HEK293T (cell line): ENCODE measurements at regions not wholly inside any gene's neighbourhood (a gene's known extent, or its start where the extent isn't known, plus 50 kb on each side); places are given as distances from the start of the nearest gene placed in this dataset.
A peak's percentile ranks its signal among the peaks of the same experiment; 100 is the strongest.

Source experiments
- CTCF ChIA-PET: fragments of 350-600 bp; formaldehyde crosslinking; extraction: SDS; loops from one replicate; lab custom pipeline; 2021; ENCODE audit warnings: antibody characterized with exemption, inconsistent platforms; lab: Yijun Ruan, JAX
- POLR2A ChIA-PET: fragments of 350-600 bp; formaldehyde crosslinking; extraction: SDS; loops from one replicate; lab custom pipeline; 2020; ENCODE audit warnings: antibody characterized with exemption, inconsistent platforms; lab: Yijun Ruan, JAX
- DNase-seq: peaks from one replicate; pipeline ENCODE4 v3.0.0; 2012; ENCODE audit warnings: mixed read lengths; ENCODE audit errors: extremely low spot score
- ARNT ChIP-seq: fragments of 450-650 bp; IDR thresholded peaks from 2 replicates; pipeline ENCODE4 v1.6.1; 2017; ENCODE audit warnings: mild to moderate bottlenecking
- BHLHE40 ChIP-seq: fragments of 450-650 bp; IDR thresholded peaks from 2 replicates; pipeline ENCODE4 v1.6.1; 2016; ENCODE audit warnings: mild to moderate bottlenecking, moderate library complexity, borderline replicate concordance
- CTBP1 ChIP-seq: fragments of 450-650 bp; IDR thresholded peaks from 2 replicates; pipeline ENCODE4 v1.6.1; 2016; ENCODE audit warnings: borderline replicate concordance
- ELF4 ChIP-seq: fragments of 450-650 bp; IDR thresholded peaks from 2 replicates; pipeline ENCODE4 v1.6.1; 2017; ENCODE audit warnings: antibody characterized with exemption
- FOXA1 ChIP-seq: fragments of 450-650 bp; IDR thresholded peaks from 2 replicates; pipeline ENCODE4 v1.6.1; 2016; ENCODE audit warnings: mild to moderate bottlenecking
- FOXK2 ChIP-seq: fragments of 450-650 bp; IDR thresholded peaks from 2 replicates; pipeline ENCODE4 v1.6.1; 2016; ENCODE audit warnings: mild to moderate bottlenecking
- FOXM1 ChIP-seq: fragments of 450-650 bp; IDR thresholded peaks from 2 replicates; pipeline ENCODE4 v1.6.1; 2017; ENCODE audit warnings: mild to moderate bottlenecking, borderline replicate concordance
- HDGF ChIP-seq: fragments of 450-650 bp; IDR thresholded peaks from 2 replicates; pipeline ENCODE4 v1.6.1; 2017; ENCODE audit warnings: antibody characterized with exemption, borderline replicate concordance
- L3MBTL2 ChIP-seq: fragments of 450-650 bp; conservative IDR thresholded peaks from 2 replicates; pipeline ENCODE4 v1.6.1; 2016; ENCODE audit warnings: mild to moderate bottlenecking
- LEF1 ChIP-seq: fragments of 450-650 bp; IDR thresholded peaks from 2 replicates; pipeline ENCODE4 v1.6.1; 2017; ENCODE audit warnings: mild to moderate bottlenecking, borderline replicate concordance
- NFRKB ChIP-seq: fragments of 450-650 bp; IDR thresholded peaks from 2 replicates; pipeline ENCODE4 v1.6.1; 2016; ENCODE audit warnings: mild to moderate bottlenecking, moderate library complexity
- PKNOX1 ChIP-seq: fragments of 450-650 bp; IDR thresholded peaks from 2 replicates; pipeline ENCODE4 v1.6.1; 2016
- SP1 ChIP-seq: fragments of 450-650 bp; IDR thresholded peaks from 2 replicates; pipeline ENCODE4 v1.6.1; 2017
- SUZ12 ChIP-seq: fragments of 450-650 bp; IDR thresholded peaks from 2 replicates; pipeline ENCODE4 v1.6.1; 2016; ENCODE audit warnings: mild to moderate bottlenecking
- TARDBP ChIP-seq: fragments of 450-650 bp; IDR thresholded peaks from 2 replicates; pipeline ENCODE4 v1.6.1; 2016
- ZNF384 ChIP-seq: fragments of 450-650 bp; IDR thresholded peaks from 2 replicates; pipeline ENCODE4 v1.6.1; 2016

- DNase-seq: peak; percentile 35
- ChIA-PET CTCF (interaction anchor here (1.2 kb wide), 1 partner anchor 118 kb away, joined by 5 read pairs; no protein-coding TSS in a partner anchor), POLR2A (no interaction called here)
- TF ChIP-seq HDGF (no peak), ELF4 (no peak), ZNF384 (no peak), LEF1 (no peak), L3MBTL2 (no peak), NFRKB (no peak), FOXM1 (no peak), CTBP1 (no peak), FOXA1 (no peak), ARNT (no peak), TARDBP (no peak), BHLHE40 (no peak), FOXK2 (no peak), PKNOX1 (no peak), SP1 (no peak), SUZ12 (no peak)
These were observed 245.0 kb upstream of the TOPAZ1 start for GRCh38 chr3:43996379-43997301.

DNA sequence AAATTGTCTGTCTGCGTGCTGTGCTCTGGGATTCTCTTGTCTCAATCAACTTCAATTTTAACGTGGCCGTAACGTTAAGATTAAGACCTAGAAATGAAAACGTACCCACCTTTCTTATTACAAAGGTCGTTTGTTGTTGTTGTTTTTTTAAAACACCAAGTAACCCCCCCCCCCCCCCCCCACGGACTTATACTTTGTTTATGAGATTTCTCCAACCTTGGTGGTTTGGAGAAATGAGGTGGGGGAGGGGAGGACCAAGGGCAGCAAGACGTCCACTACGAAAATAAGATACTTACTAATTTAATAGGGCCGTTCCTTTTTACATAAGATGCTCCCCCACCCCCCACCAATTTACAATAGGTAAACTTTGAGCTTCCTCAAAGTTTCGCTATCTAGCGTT lies 244.4 kb upstream of the TOPAZ1 start:
- no peak for DNase-seq
- no peak for TF ChIP-seq FOXM1
- no peak for TF ChIP-seq BHLHE40
- TF ChIP-seq CTBP1: no peak
- TF ChIP-seq SUZ12: no peak
- no peak for TF ChIP-seq ELF4
- TF ChIP-seq SP1: no peak
- no peak for TF ChIP-seq TARDBP
- TF ChIP-seq NFRKB: no peak
- TF ChIP-seq L3MBTL2: no peak
- TF ChIP-seq ZNF384: no peak
- TF ChIP-seq LEF1: no peak
- no peak for TF ChIP-seq FOXK2
- no peak for TF ChIP-seq HDGF
- TF ChIP-seq ARNT: no peak
- TF ChIP-seq PKNOX1: no peak
- no peak for TF ChIP-seq FOXA1
- CTCF ChIA-PET: no interaction called here
- POLR2A ChIA-PET: no interaction called here

GRCh38 chr3:43997788-43998369 lies 243.8 kb upstream of the TOPAZ1 start:
- no peak for DNase-seq
- POLR2A ChIA-PET: no interaction called here

GRCh38 chr3:43998370-43998835 lies 243.3 kb upstream of the TOPAZ1 start:
- POLR2A ChIA-PET: no interaction called here
- no peak for TF ChIP-seq ZNF384
- no peak for TF ChIP-seq LEF1
- TF ChIP-seq SUZ12: no peak
- no peak for TF ChIP-seq L3MBTL2
- TF ChIP-seq BHLHE40: no peak
- no peak for TF ChIP-seq ELF4
- no peak for TF ChIP-seq CTBP1
- TF ChIP-seq FOXM1: no peak
- TF ChIP-seq ARNT: no peak
- TF ChIP-seq TARDBP: no peak
- TF ChIP-seq NFRKB: no peak
- no peak for TF ChIP-seq FOXA1
- no peak for TF ChIP-seq PKNOX1
- TF ChIP-seq FOXK2: no peak
- TF ChIP-seq HDGF: no peak
- TF ChIP-seq SP1: no peak
- CTCF ChIA-PET: no interaction called here
- DNase-seq: no peak

More at GRCh38 chr3:43997788-43998369, 243.8 kb upstream of the TOPAZ1 start:
- no peak for TF ChIP-seq L3MBTL2
- TF ChIP-seq SUZ12: no peak
- TF ChIP-seq ELF4: no peak
- no peak for TF ChIP-seq ARNT
- no peak for TF ChIP-seq PKNOX1
- CTCF ChIA-PET: no interaction called here

DNA sequence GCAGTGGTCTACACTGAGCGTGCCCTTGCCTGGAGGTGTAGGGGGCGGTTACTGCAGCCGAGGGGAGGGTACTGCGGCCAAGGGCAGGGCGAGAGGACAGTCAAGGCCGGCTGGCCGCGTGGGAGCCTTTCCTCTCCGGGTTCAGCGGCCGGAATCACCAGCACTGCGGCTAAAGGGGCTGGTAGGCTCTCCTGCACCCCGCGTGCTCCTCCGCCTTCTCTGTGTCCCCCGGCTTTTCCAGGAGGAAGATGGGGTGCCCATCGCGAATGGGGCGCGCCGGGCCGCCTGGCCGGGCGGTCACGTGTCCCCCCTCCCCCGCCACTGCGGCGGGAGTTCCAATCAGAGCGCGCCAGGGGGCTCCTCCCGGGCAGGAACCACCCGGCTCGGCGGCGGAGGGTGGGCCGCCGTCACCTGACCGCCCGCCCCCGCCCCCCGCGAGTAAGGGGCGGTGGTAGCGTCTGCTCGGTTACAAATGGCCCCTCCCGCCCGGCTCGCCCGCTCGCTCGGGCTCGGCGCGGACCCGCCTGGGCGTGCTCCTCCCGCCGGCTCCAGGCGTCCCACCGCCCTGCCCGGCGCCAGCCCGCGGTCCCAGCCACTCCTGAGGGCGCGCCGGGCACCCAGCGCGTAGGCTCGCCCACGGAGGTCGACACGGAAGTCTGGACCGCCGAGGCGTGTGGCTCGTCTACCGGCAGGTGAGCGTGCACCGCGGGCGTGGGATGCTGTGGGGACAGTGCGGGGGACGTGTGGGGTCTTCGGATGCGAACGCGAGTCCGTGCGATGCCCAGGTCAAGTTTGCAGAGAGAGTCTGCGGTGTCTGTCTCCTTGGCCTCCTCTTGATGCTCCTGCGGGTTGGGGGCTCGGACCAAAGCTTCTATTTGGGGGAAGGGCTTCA lies 242.6 kb upstream of the TOPAZ1 start:
- CTCF ChIA-PET: no interaction called here
- POLR2A ChIA-PET: no interaction called here

More for the DNA sequence above, 242.6 kb upstream of the TOPAZ1 start:
- DNase-seq: peak; percentile 39
- peak; percentile 58; the same call in 1 of the 2 replicates for TF ChIP-seq L3MBTL2
- no peak for TF ChIP-seq BHLHE40
- no peak for TF ChIP-seq SUZ12
